Bronchial epithelial cell (primary cell): ENCODE measurements at regions not wholly inside any gene's neighbourhood (a gene's known extent, or its start where the extent isn't known, plus 50 kb on each side); places are given as distances from the start of the nearest gene placed in this dataset.

Experiments used
- DNase-seq: peaks from one replicate; pipeline ENCODE4 v3.0.0-alpha.2; 2010; ENCODE audit warnings: low read depth
- FAIRE-seq: peaks from 2 replicates; lab custom pipeline; 2011; peaks lifted over from hg19 to GRCh38; lab: Jason Lieb, UNC
- H3K27me3 ChIP-seq: 2 replicates; pipeline ENCODE4 v1.5.1; 2011; ENCODE audit warnings: low read length; ENCODE audit not compliant: control insufficient read depth, insufficient read depth
- H3K36me3 ChIP-seq: 2 replicates; pipeline ENCODE4 v1.5.1; 2011; ENCODE audit warnings: low read length; ENCODE audit not compliant: control insufficient read depth, insufficient read depth
- H3K4me3 ChIP-seq: 2 replicates; pipeline ENCODE4 v1.5.1; 2011; ENCODE audit warnings: mild to moderate bottlenecking, low read depth, low read length, control low read depth
- CTCF ChIP-seq: IDR thresholded peaks from 2 replicates; pipeline ENCODE4 v1.5.1; 2011; ENCODE audit warnings: mild to moderate bottlenecking, moderate library complexity, low read length, control low read depth, inconsistent platforms; ENCODE audit not compliant: insufficient read depth, severe bottlenecking

GRCh38 chr2:236858661-236859060, 227.0 kb upstream of the COPS8 start:
- no peak for DNase-seq
- no peaks in the 10 kb centered on the region for H3K36me3 ChIP-seq
- no peak for TF ChIP-seq CTCF
- peaks cover 1% of the 10 kb centered on the region for H3K27me3 ChIP-seq
- no peak overlapping the region for H3K4me3 ChIP-seq
- FAIRE-seq: no peak

- no peak for TF ChIP-seq CTCF
- H3K36me3 ChIP-seq: no peaks in the 10 kb centered on the region
- H3K27me3 ChIP-seq: peaks cover 1% of the 10 kb centered on the region
- no peak for DNase-seq
- FAIRE-seq: no peak
- H3K4me3 ChIP-seq: no peak overlapping the region
Observed at GRCh38 chr2:236859908-236860307, 225.8 kb upstream of the COPS8 start.

- Histone ChIP-seq H3K36me3 (no peaks in the 10 kb centered on the region), H3K27me3 (peaks cover 1% of the 10 kb centered on the region), H3K4me3 (no peak overlapping the region)
- FAIRE-seq (peak; percentile 7), DNase-seq (no peak)
- no peak for TF ChIP-seq CTCF
Observed at GRCh38 chr2:236861196-236861875, 224.4 kb upstream of the COPS8 start.

GRCh38 chr2:236861944-236862343, 223.7 kb upstream of the COPS8 start:
- no peak for DNase-seq
- no peaks in the 10 kb centered on the region for H3K36me3 ChIP-seq
- TF ChIP-seq CTCF: no peak
- no peak for FAIRE-seq
- peaks cover 1% of the 10 kb centered on the region for H3K27me3 ChIP-seq
- no peak overlapping the region for H3K4me3 ChIP-seq

GRCh38 chr2:236862526-236862925, 223.2 kb upstream of the COPS8 start:
- H3K36me3 ChIP-seq: no peaks in the 10 kb centered on the region
- no peak for TF ChIP-seq CTCF
- no peak overlapping the region for H3K4me3 ChIP-seq
- FAIRE-seq: no peak
- H3K27me3 ChIP-seq: peaks cover 1% of the 10 kb centered on the region
- no peak for DNase-seq

- Histone ChIP-seq H3K27me3 (no peaks in the 10 kb centered on the region), H3K4me3 (no peak overlapping the region), H3K36me3 (no peaks in the 10 kb centered on the region)
- DNase-seq (peak; percentile 92), FAIRE-seq (peak; percentile 95)
- no peak for TF ChIP-seq CTCF
Observed at GRCh38 chr2:236862961-236863728, 222.5 kb upstream of the COPS8 start.
